Epithelial cell of prostate (primary cell): ENCODE measurements at regions not wholly inside any gene's neighbourhood (a gene's known extent, or its start where the extent isn't known, plus 50 kb on each side); places are given as distances from the start of the nearest gene placed in this dataset.
"Not testable (repeated sequence)": the region's sequence is repeated elsewhere in the genome, so short reads cannot be mapped to it uniquely, and the experiment has no call there.

Experiments
- DNase-seq: peaks from one replicate; pipeline ENCODE4 v3.0.0-alpha.2; 2011; ENCODE audit warnings: low read depth, low spot score
- H3K27ac ChIP-seq: fragments of 450-650 bp; 2 replicates; pipeline ENCODE4 v1.5.1; 2017; ENCODE audit warnings: mild to moderate bottlenecking

DNA sequence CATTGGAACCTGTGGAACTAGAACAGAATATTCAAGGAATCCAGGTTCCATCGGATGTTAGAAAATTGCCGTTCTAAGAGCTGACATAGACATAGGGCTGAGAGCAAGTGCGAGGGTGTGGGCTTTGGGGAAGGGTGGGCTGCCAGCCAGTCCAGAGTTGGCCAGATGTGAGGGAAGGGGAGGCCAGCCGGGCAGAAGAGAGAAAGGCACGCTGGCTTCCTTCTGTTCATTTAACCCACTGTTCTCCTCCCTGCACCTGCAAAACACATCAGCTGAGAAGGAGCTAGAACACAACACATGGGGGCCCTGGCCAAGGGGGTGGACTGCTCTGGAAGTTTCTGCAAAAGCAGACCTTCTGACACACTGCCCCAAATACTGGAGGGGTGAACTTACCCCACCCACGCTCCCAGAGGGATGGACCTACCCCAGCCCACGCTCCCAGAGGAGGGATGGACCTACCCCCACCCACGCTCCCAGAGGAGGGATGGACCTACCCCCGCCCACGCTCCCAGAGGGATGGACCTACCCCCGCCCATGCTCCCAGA is 98.0 kb downstream of the SHANK2 start:
- no peak overlapping the region for H3K27ac ChIP-seq
- DNase-seq, result no peak

DNA sequence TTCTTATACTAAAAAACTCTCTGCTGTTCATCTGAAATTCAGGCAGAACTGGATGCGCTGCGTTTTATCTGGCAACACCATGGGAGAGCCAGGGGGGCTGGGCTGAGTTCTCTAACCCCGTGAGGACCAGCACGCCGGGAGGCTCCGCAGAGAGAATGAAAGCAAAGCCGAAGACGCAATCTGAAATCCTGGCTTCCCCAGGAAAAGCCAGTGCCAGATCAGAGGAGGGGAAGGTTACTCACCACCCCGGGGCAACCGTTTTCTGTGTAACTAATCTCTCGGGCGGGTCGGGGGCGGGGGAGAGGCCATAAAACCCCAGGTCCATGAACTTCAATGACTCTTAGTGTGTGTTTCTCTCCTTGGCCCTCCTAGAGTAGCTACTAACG is 99.4 kb downstream of the SHANK2 start:
- H3K27ac ChIP-seq, result no peak overlapping the region
- DNase-seq, result peak; percentile 22

DNA sequence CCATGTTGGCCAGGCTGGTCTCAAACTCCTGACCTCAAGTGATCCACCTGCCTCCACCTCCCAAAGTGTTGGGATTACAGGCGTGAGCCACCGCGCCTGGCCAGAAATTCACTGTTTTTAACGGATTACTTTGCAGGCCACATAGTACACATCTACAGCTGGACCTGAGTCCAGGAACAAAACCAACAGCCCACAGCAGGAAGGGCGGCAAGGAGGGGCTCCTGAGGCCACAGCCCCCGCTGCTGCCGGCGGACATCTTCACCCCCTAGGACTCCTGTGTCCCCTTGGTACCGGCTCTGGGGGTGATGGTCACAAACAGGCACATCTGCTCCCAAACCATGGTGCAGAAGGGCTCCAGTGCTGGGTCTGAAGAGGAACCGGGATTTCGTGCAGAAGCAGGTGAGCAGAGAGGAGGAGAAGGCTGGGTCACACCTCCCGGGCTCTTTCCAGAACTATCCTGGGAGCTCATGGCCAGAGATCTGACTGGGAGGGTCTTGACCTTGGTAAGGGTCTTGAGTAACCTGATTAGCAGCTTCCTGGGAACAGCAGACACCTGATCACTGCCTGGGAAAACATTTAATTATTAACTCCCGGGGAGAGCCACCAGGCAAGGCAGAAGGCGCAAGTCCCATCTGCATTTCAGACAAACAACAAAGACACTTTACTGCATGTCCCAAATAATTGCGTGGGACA is 99.9 kb downstream of the SHANK2 start:
- DNase-seq, result not testable (repeated sequence)

DNA sequence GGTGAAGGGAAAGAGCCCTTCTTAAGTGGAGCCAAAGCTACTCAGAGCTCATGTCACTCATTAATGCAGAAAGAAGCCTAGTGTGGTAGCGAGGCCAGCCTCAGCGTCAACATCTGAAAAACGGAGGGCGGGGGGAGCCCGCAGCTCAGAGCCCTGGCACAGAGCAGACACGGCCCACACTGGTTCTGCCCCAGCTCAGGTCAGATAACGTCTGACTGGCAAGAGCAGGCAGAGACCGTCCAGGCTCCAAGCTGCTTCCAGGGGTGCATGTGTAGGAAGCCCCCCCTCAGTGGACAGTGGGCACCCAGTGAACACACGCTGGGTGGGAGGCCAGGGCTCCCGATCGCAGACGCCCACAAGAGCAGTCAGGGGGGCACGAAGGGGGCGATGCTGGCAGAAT is 100.8 kb downstream of the SHANK2 start:
- no peak for DNase-seq
- H3K27ac ChIP-seq, result no peak overlapping the region

More for the DNA sequence above, 99.9 kb downstream of the SHANK2 start:
- H3K27ac ChIP-seq, result not testable (repeated sequence)

DNA sequence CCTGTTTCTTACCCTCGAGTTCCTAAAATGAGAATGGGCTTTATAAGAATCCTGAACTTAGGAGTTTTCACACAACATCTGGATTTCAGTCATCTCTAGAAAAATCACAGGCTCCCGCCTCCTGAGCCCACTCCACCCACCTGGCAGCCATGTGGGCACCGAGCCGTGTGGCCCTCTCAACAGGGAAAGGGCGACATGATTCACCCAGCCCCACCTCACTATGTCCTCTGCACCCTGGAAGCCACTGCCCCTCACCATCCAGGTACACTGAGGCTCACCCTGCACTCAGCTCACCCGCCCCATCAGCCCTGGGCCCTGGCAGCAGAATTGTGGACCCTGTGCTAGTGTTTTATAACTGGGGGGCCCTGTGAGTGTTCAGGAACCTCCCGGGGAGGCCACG is 101.5 kb downstream of the SHANK2 start:
- no peak for DNase-seq
- H3K27ac ChIP-seq, result no peak overlapping the region

DNA sequence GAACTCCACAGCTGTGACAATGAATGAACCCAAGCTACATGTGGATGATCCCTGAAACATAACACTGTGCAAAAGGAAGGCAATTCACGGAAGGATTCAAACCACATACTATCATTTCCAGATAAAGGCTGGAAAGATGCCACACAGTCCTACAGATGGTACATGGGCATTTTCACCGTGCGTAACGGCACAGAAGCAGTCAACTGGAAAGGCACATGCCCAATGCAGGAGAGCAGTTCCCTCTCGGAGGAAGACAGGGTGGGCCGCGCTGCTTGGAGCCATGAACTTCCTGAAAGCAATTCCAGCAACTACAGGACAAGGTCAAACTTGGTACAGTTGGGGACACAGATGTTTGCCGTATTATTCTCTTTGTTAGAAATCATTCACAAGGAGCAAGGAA is 103.7 kb downstream of the SHANK2 start:
- no peak overlapping the region for H3K27ac ChIP-seq
- no peak for DNase-seq

DNA sequence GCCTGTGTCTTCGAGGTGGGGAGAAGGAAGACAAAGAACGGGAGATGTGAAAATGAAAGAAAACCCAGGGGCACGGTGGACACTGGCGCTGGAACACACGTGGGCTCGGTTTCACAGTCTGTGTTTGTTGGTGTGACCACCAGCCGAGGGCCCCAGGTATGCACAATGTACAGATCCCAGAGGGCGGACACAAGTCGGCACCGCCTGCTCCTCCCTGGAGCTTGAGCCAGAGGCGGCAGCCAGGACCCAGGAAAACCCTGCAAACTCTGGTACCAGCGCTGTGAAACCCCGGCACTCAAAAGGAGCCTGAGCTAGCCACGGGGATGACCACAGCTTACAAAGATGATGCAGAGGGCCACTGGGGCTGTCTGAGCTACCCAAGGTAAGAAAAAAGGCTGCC is 105.0 kb downstream of the SHANK2 start:
- DNase-seq, result no peak
- no peak overlapping the region for H3K27ac ChIP-seq

DNA sequence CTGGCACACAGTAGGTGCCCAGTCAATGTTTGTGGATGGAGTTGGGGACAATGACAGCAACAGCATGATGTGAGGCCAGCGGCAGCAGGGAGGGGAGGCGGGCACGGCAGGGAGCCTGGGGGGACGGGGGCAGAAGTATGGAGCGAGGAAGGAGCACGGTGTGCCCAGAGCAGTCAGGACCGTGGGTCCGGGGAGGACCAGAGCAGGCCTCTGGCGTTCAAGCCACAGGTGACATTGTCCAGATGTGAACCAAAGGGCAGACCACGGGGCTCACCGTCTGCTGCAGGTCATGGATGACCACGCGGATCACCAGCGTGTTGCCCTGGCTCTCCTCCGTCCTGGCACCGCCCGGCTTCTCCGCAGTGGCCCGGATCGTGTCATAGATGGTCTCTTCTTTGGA is 105.5 kb downstream of the SHANK2 start:
- no peak for DNase-seq
- H3K27ac ChIP-seq, result no peak overlapping the region

DNA sequence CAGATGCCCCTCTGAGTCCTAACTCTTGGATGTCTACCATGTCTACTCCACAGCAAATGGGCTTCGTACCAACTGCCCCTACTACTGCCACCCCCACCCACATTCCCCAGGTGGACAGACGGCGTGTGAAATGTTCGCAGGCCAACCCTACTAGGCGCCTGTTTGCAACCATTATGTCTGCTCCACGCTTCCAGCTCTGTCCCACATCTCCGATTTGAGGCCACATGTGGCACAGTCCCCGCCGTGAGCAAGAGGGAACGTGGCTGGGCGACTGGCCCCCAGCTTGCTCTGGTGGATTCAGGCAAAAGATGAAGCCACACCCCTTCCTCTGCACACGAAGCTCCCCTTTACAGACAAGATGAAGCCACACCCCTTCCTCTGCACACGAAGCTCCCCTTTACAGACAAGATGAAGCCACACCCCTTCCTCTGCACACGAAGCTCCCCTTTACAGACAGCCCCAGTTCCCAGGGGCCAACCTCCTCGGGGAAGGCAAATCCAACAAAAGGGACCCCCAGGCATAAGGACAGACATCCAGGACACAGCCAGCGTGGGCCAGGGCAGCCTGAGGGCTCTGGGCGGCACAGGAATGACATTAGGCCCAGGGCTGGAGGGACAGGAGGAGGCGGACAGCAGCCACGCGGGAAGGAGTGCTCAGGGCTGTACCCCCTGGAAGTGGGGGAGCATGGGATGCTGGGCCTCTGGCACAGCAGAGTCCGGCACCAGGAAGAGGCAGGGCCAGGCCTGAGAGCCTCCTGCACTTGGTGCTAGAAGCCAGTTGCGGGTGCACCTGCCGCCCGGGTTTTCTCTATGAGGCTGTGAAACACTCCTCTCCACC is 106.2 kb downstream of the SHANK2 start:
- no peak overlapping the region for H3K27ac ChIP-seq
- DNase-seq, result no peak

DNA sequence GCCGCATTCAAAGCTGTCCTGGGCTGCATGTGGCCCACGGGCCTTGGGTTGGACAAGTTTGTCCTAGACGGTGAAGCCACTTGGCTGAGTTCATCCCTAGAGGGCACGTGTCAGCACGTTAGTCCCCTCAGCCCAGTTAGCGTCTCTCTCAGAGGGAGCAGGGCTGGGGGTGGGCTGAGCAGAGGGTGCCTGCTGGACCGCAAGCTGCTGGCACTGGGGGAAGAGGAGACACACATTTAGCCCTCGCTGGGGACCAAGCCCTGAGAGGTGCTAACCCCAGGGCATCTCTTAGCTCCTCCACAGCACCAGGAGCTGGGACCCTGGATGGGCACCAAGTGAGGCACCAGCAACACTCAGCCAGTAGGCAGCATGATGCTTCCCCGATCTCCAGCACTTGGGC is 107.0 kb downstream of the SHANK2 start:
- no peak for DNase-seq
- H3K27ac ChIP-seq, result no peak overlapping the region

DNA sequence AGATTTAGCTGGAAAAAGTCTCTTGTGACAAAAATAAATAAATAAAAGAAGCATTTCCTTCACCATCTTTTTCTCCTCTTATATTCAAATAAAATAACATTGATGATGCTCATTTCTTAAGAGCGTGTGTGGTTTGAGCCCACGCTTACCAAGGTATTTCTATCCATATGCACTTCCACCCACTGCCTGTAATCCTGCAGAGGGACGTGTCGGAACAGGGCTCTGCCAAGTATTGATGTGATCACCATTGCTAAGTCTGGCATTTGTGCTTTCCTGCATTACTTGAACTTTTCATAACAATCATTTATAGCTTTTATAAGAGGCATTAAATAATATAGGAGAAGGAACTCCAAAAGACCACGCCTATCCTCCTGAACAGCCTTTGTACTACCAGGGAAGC is 107.6 kb downstream of the SHANK2 start:
- peak; percentile 40 for DNase-seq
- no peak overlapping the region for H3K27ac ChIP-seq

DNA sequence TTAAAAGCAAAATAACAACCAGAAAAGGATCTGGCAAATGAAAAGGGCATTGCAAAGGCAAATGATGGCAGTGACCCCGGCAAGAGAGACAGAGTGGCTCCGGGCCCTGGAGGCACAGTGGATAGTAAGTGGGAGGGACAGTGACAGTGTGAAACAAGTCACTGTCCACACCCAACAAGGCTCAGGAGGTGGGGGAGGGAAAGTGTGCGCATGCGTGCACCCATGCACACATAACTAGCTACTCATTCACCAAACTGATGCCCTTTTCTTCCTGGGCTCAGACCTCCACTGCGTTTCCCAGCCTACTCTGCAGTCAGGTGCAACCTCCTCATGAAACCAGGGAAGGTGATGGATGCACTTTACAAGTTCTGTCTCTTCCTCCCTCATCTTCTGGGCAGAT is 108.4 kb downstream of the SHANK2 start:
- DNase-seq, result no peak
- no peak overlapping the region for H3K27ac ChIP-seq

DNA sequence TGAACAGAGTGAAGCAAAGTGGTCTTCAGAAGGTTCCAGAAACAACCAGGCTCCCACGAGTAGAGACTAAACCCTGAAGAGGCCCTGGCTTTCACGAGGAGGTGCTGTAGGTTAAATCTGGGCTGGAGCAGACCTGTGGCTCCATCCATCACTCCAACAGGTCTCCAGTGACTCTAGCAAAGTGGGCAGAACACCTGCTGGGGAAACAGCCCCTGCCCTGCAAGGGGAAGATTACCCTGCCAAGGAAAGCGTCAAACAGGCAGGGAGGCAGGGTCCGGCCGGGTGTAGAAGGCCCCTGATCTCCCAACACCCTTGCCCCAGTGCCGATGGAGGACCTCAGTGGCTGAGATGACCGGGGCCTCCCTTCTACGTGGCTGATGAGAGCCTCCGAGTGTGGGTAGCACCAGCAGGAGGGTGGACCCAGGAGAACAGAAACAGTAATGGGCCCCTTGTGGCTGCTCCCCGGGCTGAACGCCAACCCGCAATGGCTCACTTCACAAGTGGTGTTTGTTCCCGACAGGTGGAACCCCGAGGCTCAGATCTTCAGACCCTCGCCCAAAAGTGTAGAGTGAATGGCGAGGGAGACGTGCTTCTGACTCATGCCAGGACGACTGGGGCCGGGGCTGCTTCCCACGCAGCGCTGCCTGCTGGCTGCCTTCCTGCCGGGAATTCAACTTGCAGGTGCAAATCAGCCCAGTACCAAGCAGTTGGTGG is 112.0 kb downstream of the SHANK2 start:
- H3K27ac ChIP-seq, result no peak overlapping the region
- no peak for DNase-seq

DNA sequence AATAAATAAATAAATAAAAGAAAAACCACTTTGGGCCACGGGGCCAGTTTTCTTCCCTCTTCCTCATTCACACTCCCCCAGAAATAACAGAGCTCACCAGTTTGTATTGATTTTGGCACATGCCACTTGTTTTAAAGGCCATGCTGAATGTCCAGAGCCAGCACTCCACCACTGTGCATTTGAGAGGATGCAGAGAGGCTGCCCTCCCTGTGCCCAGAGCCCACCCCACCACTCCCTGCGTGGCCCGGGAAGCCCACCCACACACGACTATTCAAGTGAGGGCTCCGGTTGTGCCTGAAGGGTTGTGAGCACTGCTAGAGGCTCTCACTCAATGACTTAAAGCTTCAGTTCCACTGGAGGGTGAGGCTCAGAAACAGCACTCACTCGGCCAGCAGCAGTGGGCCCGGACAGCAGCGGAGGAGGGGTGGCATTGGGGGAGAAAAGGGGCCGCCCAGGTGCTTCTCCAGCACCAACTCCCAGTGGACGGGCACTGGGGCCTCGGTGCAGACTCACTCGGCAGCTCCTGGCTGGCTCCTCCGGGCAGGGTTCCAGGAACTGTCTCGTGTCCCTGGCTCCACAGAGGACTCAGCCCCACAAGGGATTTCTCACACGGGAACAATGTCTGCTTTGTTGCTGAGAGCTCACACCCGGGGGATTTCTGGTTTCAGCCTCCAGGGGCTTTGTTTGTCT is 112.7 kb downstream of the SHANK2 start:
- DNase-seq, result no peak
- H3K27ac ChIP-seq, result no peak overlapping the region

DNA sequence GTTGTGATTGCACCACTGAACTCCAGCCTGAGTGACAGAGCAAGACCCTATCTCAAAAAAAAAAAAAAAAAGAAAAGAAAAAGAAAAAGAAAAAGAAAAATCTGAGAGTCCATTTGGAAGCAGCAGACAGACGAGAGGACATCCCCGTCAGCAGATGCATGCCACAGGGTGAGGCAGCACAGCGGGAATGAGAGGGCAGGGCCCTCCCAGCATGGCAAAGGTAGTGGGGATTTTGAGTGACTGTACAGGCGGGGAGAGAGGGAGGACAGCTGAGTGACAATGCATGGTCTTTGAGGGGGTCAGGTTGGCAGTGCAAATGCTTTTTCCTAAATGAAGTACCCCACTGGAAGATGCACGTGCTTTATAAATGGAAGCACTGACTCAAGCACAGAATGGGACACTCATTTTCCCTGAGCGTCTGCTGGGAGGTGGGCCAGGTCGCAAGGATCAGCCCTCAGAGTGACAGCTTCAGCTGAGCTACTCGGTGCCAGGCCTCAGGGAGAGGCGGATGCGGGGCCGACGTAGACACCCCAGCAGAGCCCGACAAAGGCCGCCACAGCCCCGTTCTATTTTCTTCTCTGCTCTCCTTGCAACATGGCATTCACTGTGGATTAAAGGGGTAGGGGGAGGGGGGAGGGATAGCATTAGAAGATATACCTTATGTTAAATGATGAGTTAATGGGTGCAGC is 113.5 kb downstream of the SHANK2 start:
- DNase-seq, result no peak
- H3K27ac ChIP-seq, result no peak overlapping the region

DNA sequence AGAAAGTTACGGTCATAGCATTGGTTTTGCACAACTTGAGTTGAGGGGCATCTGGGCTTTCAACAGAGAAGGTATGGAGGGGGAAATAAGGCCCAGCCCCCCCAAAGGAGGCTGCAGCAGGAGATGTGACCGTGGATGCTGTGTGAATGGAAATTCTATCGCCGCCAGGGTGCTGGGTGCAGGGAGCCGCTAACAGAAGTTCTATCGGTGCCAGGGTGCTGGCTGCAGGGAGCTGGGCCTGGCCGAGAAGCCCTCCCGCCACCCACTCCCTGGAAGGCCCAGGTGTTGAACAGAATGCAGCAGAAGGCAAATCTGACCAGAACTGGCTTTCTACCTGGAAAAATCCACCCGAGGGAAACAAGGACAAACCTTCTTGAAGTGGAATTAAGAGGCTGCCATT is 115.0 kb downstream of the SHANK2 start:
- DNase-seq, result no peak
- H3K27ac ChIP-seq, result no peak overlapping the region

DNA sequence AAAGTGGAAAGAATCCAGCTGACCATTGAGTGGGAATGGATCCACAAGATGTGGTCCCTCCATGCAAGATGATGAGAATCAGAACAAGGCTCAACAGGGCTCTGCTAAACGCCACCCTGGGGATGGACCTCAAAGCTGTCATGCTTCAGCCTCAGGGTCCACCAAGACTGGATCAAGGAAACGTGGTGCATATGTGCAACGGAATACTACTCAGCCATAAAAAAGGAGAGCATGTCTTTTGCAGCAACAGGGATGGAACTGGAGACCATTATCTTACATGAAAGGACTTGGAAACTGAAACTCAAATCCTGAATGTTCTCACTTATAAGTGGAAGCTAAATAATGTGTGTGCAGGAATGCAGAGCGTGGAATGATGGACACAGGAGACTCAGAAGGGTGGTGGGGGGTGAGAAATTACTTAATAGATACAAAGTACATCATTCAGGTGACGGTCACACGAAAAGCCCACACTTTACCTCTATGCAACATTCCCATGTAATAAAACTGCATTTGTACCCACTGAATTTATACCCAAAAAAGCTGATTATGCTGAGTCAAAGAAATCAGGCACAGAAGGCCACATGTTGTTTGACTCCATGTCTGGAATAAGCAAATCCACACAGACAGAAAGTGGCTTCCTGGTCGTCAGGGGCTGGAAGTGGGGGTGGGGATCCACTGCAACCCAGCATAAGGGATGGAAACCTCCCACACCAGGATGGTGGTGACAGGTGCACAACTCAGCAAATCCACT is 116.1 kb downstream of the SHANK2 start:
- no peak for DNase-seq
- no peak overlapping the region for H3K27ac ChIP-seq

DNA sequence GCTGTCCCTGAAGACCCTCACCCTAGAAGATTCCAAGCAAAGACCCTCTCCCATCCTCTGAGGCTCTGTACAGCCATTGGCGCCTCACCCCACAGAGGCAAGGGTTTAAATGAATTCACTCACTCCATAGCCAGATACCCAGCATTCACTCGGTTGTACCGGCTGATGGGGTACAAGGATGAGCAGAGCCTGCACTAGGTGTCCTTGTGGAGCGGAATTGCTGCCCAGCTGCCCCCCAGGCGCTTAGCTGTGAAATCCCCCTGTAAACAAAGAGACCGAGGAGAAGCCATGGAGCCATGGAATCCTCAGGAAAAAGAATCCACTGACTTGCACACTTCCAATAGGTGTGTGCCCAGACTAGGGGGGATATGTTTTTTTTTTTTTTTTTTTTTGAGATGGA is 117.3 kb downstream of the SHANK2 start:
- no peak overlapping the region for H3K27ac ChIP-seq
- no peak for DNase-seq

DNA sequence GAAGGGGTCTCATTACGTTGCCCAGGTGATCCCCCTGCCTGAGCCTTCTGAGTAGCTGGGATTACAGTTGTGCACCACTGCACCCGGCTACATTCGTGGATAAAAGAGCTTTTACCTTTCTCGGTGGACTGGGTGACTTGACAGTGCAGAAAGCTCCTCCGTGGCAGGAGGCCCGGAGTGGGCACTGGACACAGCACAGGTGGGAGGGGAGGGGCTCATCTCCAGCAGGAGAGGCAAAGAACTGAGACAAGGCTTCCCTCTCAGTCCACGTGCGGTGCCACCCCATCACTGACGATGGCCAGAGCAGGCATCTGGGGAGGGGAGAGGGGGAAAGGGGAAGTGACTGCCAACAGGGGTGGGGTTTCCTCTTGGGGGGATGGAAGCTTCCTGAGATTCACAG is 118.4 kb downstream of the SHANK2 start:
- no peak overlapping the region for H3K27ac ChIP-seq
- DNase-seq, result no peak
